HFF-Myc (cell line): ENCODE measurements at regions not wholly inside any gene's neighbourhood (a gene's known extent, or its start where the extent isn't known, plus 50 kb on each side); places are given as distances from the start of the nearest gene placed in this dataset.
"Not testable (repeated sequence)": the region's sequence is repeated elsewhere in the genome, so short reads cannot be mapped to it uniquely, and the experiment has no call there.

Source experiments
- DNase-seq: peaks from one replicate; pipeline ENCODE4 v3.0.0-alpha.2; 2011; ENCODE audit warnings: low read depth; ENCODE audit errors: extremely low read depth
- H3K4me3 ChIP-seq: replicated peaks from 2 replicates; pipeline ENCODE4 v1.5.1; 2011; ENCODE audit warnings: low read depth, mild to moderate bottlenecking, control low read depth, low read length
- CTCF ChIP-seq: IDR thresholded peaks from 2 replicates; pipeline ENCODE4 v1.5.1; 2012; ENCODE audit warnings: mild to moderate bottlenecking, low read depth, low read length, control low read depth; ENCODE audit errors: missing control alignments

- peak overlapping the region; percentile 57 for H3K4me3 ChIP-seq
- peak; percentile 77 for TF ChIP-seq CTCF
- peak; percentile 68 for DNase-seq
These were observed 84.9 kb downstream of the TRIM27 start for GRCh38 chr6:28838634-28839442.

GRCh38 chr6:28839443-28840120 is 84.2 kb downstream of the TRIM27 start:
- peak overlapping the region; percentile 57 for H3K4me3 ChIP-seq
- no peak for DNase-seq
- TF ChIP-seq CTCF, result no peak

- TF ChIP-seq CTCF, result no peak
- DNase-seq, result no peak
- no peak overlapping the region for H3K4me3 ChIP-seq
These were observed 82.5 kb downstream of the TRIM27 start for GRCh38 chr6:28841290-28841689.

- H3K4me3 ChIP-seq, DNase-seq: not testable (repeated sequence)
These were observed 75.0 kb downstream of the TRIM27 start for GRCh38 chr6:28848756-28849155.
